ELR (cell line): ENCODE measurements at regions not wholly inside any gene's neighbourhood (a gene's known extent, or its start where the extent isn't known, plus 50 kb on each side); places are given as distances from the start of the nearest gene placed in this dataset.

Experiments used
- DNase-seq: peaks from one replicate; pipeline ENCODE4 v3.0.0-alpha.2; 2015; ENCODE audit warnings: low read depth

DNA sequence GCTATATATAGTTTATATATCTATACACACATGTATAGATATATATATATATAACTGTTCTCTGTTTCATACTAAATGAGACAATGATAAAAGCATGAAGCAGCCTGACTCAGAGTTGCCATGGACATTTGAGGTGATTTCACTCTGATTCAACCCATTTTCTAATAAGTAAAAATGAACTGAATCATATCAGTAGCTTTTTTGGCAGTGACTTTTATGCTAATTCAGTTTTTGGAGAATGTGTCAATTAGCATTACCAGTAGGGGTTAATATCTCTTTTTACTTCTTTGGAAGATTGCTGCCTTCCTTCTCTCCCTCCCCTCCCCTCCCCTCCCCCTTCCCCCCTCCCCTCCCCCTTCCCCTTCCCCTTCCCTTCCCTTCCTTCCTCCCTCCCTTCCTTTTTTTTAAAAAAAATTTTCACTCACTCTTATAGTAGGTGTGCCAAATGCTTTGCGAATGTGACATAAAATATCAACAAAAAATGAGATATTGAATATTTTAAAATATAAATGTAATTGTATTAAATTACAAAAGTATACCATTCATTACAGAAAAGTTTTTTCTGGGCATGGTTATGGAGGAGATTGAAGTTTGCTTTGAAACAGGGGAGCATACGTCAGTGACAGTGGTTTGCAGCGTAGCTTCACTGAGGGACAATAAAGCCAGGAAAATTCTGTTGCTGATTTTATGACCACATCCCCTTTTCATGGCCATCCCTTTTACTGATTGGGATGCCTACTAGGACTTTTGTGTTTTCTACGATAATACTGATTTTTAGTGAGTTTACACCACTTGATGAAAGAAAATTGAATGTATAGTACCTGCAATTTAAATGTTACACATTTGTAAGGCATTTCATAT is 64.0 kb upstream of the KLF6 start:
- peak; percentile 87 for DNase-seq

DNA sequence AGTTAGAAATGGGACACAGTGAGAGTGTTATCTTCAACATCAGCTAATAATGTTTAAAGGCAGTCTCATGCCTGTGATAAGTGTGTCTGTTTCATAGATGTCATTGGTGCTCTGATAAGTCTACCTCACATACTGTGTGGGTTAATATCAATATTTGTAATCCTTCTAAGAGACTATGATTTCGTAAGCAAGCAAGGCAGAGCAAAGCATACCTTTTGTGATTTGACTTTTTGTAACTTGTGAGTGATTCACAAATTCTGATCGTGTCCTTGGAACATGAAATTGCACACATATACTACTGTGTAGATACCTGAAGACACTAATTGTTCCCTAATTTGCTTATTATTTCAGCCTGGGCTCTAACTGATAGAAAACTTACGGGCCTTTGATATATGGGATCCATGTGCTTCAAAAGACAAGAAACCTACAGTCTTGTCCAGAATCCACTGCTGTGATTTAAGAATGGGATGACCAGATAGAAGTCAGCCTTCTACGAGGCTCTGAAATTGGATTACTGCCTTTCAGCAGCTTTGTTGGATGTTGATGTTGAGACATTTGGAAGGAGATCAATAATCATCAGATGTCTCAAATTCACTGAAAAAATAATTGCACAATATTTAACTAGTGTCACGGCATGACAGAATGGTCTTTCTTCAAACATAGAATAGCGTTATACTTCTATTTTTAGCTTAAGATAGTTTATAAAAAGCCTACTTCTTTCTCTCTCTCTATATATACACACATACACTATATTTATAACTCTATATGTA is 63.2 kb upstream of the KLF6 start:
- peak; percentile 44 for DNase-seq

DNA sequence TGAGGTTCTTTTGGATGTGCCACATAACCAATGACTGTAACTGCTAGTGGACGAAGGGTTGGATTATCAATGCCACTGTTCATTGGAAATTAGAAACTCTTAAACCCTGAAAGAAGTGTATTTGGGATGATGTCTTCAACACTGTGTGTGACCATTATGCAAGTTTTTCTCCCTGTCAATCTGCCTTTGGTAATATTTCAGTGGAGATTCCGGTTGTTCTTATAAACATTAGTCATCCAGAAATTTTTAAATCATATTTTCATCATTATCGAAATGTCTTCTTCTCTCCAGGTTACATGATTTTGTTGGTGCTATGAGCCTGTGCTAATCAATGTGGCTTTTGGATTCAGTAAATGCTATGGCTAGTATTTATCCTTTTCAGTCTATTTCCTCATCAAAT is 61.7 kb upstream of the KLF6 start:
- DNase-seq = no peak

DNA sequence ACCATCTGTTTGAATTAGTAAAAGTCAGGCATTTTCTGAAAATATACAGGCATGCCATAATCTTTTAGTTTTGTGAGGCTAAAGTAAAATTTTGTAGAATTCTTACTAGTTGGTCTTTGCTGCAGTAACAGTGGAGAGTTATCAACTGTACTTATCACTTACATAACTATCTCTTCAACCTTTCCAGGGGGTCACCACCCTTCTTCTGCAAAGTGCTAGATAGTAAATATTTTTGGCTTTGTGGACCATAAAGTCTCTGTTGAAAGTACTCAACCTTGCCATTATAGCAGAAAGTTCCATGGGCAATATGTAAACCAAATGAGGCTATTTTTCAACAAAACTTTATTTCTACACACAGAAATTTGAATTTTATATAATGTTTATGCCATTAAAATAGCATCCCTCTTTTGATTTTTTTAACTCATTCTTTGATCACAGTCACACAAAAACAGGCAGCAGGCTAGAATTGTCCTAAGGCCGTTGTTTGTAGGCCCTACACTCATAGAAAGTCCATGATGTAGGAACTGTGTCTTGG is 59.5 kb upstream of the KLF6 start:
- no peak for DNase-seq

DNA sequence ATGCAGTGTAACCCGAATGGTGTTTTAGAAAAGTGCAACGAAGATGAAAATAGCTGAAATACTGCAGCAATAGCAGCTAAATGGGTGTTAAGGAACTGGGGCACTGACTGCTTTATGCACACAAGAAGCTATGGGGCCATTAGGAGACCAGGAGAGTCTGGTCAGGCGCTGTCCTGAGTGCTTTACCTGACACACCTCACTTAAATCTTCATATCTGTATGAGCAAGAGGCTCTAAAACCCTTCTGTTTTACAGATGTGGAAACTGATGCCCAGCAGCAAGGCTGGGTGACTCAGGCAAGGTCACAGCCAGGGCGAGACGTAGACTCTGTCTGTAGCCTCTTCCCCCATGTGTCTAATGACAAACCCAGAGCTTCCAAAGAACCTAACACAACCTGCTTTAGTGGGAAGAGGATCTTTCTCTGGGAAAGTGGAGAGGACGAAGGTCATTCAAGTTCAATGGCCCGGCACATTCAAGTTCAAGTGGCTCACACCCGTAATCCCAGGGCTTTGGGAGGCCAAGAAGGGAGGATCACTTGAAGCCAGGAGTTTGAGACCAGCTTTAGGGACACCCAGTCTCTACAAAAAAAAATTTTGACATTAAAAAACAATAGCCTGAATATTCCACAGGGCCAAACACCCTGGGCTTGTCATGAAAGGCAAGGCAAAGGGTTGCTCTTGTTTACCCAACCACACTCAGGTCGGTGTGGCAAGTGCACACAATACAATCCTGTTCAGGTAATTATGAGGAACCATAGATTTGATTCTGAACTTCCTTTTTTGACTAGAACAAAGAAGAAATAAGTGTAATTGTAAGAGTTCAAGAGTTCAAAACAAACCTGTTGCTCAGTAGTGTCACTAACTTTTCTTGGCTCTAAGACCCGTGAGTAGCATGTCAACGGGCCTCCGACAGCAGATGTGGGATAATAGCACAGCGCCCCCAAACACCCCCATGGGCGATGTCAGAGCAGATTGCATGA is 53.7 kb upstream of the KLF6 start:
- peak; percentile 37 for DNase-seq

DNA sequence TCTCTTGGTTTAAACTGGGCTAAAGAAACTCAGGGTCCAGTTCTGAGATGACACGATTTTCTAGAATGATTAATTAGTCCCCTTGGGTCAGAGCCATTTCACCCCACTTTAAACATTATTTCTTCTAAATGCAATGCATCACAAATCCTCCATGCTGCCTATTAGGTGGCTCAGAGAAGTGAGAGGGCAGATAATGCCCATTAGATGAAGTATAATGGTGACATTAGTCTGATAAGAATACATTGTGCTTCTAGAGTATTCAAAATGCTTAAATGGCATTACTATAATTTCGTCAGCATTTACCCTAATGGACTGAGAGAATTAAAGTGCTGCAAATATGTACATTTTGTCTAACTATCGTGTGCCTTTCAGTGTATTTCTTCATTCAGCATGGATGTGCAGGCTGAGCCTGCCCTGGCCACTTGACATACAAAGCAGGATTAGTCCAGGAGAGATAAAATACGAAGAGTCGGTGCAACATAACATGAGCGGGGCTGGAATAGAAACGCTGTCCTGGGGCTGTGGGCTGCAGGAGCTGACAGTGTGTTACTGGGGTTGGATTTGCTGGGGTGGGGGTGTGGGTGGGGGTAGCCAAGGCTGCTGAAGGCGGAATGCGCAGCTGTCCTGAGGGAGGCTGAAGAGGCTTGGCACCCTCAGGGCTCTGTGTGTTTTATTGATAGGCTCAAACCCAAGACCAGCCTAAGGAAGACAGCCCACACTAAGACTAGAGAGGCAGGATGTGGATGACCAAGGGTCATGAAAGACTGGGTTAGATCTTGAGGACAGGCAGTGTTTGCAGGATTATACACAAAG is 52.8 kb upstream of the KLF6 start:
- no peak for DNase-seq

DNA sequence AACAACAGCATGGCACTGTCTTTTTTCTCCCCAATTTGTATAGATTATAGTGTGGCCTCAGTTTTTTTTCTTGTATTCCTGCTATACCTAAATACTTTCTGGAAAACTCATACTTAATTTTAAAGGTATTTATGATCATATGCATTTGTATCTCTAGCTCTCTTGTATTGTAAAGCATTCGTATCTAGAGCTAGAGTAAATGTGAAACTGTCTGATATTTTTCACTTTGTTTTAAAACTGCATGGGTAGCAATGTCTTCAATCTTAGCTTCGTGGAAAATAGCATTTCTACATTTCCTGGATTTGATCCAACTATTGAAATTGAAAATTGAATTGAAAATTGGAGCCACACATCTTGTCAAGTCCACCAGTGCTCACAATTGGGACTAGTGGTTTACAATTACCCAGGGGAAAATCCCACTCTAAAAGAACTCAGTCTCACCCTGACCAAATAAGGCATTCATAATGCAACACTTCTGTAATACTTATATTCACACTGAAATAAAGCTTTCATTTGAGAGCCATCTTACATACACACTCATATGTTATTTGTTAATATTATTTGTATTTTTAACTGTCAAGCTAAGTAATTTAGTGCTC is 51.3 kb upstream of the KLF6 start:
- no peak for DNase-seq

DNA sequence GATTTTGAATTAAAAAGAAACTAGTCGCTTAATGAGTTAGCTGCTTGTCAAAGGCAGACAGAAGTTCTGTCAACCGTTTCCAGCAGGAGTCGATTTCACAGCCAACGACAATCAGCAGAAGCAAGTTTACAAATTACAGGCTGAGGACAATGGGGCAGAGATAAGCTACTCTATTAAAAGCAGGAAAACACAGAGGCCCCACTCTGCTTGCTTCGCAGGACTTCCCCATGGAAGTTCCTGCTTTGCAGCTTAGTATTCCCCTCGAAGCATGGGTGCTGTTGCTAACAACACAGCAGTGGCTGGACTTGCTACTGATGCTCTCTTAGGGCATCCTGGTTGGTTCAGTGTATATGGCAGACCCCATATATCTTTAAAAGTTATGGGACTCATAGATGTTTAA is 50.8 kb upstream of the KLF6 start:
- no peak for DNase-seq

DNA sequence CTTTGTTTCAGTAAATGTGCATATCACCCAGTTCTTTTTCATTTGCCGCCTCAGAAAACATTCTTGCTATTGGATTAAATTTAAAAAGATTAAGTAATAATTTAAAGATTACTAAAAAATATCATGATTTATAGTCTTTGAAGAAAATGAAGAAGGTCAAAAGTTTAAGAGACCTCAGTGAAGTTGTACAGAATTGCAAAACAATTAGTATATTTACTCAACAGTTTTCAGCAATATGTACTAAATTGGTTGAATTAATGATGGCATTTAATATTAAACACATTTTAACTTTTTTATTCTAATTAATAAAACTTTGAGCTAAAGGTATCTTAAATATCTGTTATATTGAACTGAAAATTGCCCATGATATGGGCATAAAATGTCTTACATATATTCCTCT is 49.9 kb upstream of the KLF6 start:
- DNase-seq = no peak
